ENCODE measurements at regions not wholly inside any gene's neighbourhood (a gene's known extent, or its start where the extent isn't known, plus 50 kb on each side); places are given as distances from the start of the nearest gene placed in this dataset.
"Not testable (repeated sequence)": the region's sequence is repeated elsewhere in the genome, so short reads cannot be mapped to it uniquely, and the experiment has no call there.

GRCh38 chr21:6474250-6474968 lies 4047.0 kb upstream of the TPTE start:
- in situ Hi-C loops (cut with HindIII; ENCODE audit: low pct_unique_long_range_greater_than_20kb, low sequenced_read_pairs); DNase-seq (ENCODE audit: low read depth in 1 of 2, low spot score in 1 of 2): not testable (repeated sequence)

- DNase-seq (ENCODE audit: low read depth in 1 of 2, low spot score in 1 of 2); in situ Hi-C loops (cut with HindIII; ENCODE audit: low pct_unique_long_range_greater_than_20kb, low sequenced_read_pairs): not testable (repeated sequence)
Observed at GRCh38 chr21:6481116-6481515, 4040.3 kb upstream of the TPTE start.

- DNase-seq (ENCODE audit: low read depth in 1 of 2, low spot score in 1 of 2); in situ Hi-C loops (cut with HindIII; ENCODE audit: low pct_unique_long_range_greater_than_20kb, low sequenced_read_pairs): not testable (repeated sequence)
Observed at GRCh38 chr21:6482616-6483015, 4038.8 kb upstream of the TPTE start.

- DNase-seq (ENCODE audit: low read depth in 1 of 2, low spot score in 1 of 2); in situ Hi-C loops (cut with HindIII; ENCODE audit: low pct_unique_long_range_greater_than_20kb, low sequenced_read_pairs): not testable (repeated sequence)
Observed at GRCh38 chr21:6483645-6484044, 4037.7 kb upstream of the TPTE start.

GRCh38 chr21:6486821-6487220 lies 4034.6 kb upstream of the TPTE start:
- DNase-seq (ENCODE audit: low read depth in 1 of 2, low spot score in 1 of 2); in situ Hi-C loops (cut with HindIII; ENCODE audit: low pct_unique_long_range_greater_than_20kb, low sequenced_read_pairs): not testable (repeated sequence)

- in situ Hi-C loops (cut with HindIII; ENCODE audit: low pct_unique_long_range_greater_than_20kb, low sequenced_read_pairs); DNase-seq (ENCODE audit: low read depth in 1 of 2, low spot score in 1 of 2): not testable (repeated sequence)
Observed at GRCh38 chr21:6492691-6493090, 4028.7 kb upstream of the TPTE start.

- in situ Hi-C loops (cut with HindIII; ENCODE audit: low pct_unique_long_range_greater_than_20kb, low sequenced_read_pairs); DNase-seq (ENCODE audit: low read depth in 1 of 2, low spot score in 1 of 2): not testable (repeated sequence)
Observed at GRCh38 chr21:6493957-6494356, 4027.4 kb upstream of the TPTE start.

GRCh38 chr21:6496356-6496755 lies 4025.0 kb upstream of the TPTE start:
- DNase-seq (ENCODE audit: low read depth in 1 of 2, low spot score in 1 of 2); in situ Hi-C loops (cut with HindIII; ENCODE audit: low pct_unique_long_range_greater_than_20kb, low sequenced_read_pairs): not testable (repeated sequence)

- in situ Hi-C loops (cut with HindIII; ENCODE audit: low pct_unique_long_range_greater_than_20kb, low sequenced_read_pairs); DNase-seq (ENCODE audit: low read depth in 1 of 2, low spot score in 1 of 2): not testable (repeated sequence)
Observed at GRCh38 chr21:6498716-6499115, 4022.7 kb upstream of the TPTE start.

- DNase-seq (ENCODE audit: low read depth in 1 of 2, low spot score in 1 of 2); in situ Hi-C loops (cut with HindIII; ENCODE audit: low pct_unique_long_range_greater_than_20kb, low sequenced_read_pairs): not testable (repeated sequence)
Observed at GRCh38 chr21:6499128-6499826, 4022.1 kb upstream of the TPTE start.

GRCh38 chr21:6499866-6500265 lies 4021.5 kb upstream of the TPTE start:
- in situ Hi-C loops (cut with HindIII; ENCODE audit: low pct_unique_long_range_greater_than_20kb, low sequenced_read_pairs); DNase-seq (ENCODE audit: low read depth in 1 of 2, low spot score in 1 of 2): not testable (repeated sequence)

- in situ Hi-C loops (cut with HindIII; ENCODE audit: low pct_unique_long_range_greater_than_20kb, low sequenced_read_pairs), result not testable (repeated sequence)
Observed at GRCh38 chr21:6500681-6501080, 4020.7 kb upstream of the TPTE start.

GRCh38 chr21:6506167-6506894 lies 4015.1 kb upstream of the TPTE start:
- in situ Hi-C loops (cut with HindIII; ENCODE audit: low pct_unique_long_range_greater_than_20kb, low sequenced_read_pairs); DNase-seq (ENCODE audit: low read depth in 1 of 2, low spot score in 1 of 2): not testable (repeated sequence)

More at GRCh38 chr21:6500681-6501080, 4020.7 kb upstream of the TPTE start:
- not testable (repeated sequence) for DNase-seq (ENCODE audit: low read depth in 1 of 2, low spot score in 1 of 2)

GRCh38 chr21:6507632-6508031 lies 4013.8 kb upstream of the TPTE start:
- in situ Hi-C loops (cut with HindIII; ENCODE audit: low pct_unique_long_range_greater_than_20kb, low sequenced_read_pairs); DNase-seq (ENCODE audit: low read depth in 1 of 2, low spot score in 1 of 2): not testable (repeated sequence)

GRCh38 chr21:6521777-6522176 lies 3999.6 kb upstream of the TPTE start:
- in situ Hi-C loops (cut with HindIII; ENCODE audit: low pct_unique_long_range_greater_than_20kb, low sequenced_read_pairs); DNase-seq (ENCODE audit: low read depth in 1 of 2, low spot score in 1 of 2): not testable (repeated sequence)

- in situ Hi-C loops (cut with HindIII; ENCODE audit: low pct_unique_long_range_greater_than_20kb, low sequenced_read_pairs); DNase-seq (ENCODE audit: low read depth in 1 of 2, low spot score in 1 of 2): not testable (repeated sequence)
Observed at GRCh38 chr21:6526213-6526612, 3995.2 kb upstream of the TPTE start.

- in situ Hi-C loops (cut with HindIII; ENCODE audit: low pct_unique_long_range_greater_than_20kb, low sequenced_read_pairs), result not testable (repeated sequence)
Observed at GRCh38 chr21:6530655-6531054, 3990.7 kb upstream of the TPTE start.

GRCh38 chr21:6533261-6533660 lies 3988.1 kb upstream of the TPTE start:
- DNase-seq (ENCODE audit: low read depth in 1 of 2, low spot score in 1 of 2); in situ Hi-C loops (cut with HindIII; ENCODE audit: low pct_unique_long_range_greater_than_20kb, low sequenced_read_pairs): not testable (repeated sequence)

More at GRCh38 chr21:6530655-6531054, 3990.7 kb upstream of the TPTE start:
- not testable (repeated sequence) for DNase-seq (ENCODE audit: low read depth in 1 of 2, low spot score in 1 of 2)
